GM19463 (cell line): ENCODE measurements at regions not wholly inside any gene's neighbourhood (a gene's known extent, or its start where the extent isn't known, plus 50 kb on each side); places are given as distances from the start of the nearest gene placed in this dataset.
"Not testable (repeated sequence)": the region's sequence is repeated elsewhere in the genome, so short reads cannot be mapped to it uniquely, and the experiment has no call there.

Source experiments
- ATAC-seq: cut with Tn5 transposase; IDR thresholded peaks from one replicate; pipeline ENCODE4 v1.9.1; 2021; ENCODE audit warnings: mild to moderate bottlenecking, moderate library complexity; ENCODE audit not compliant: unreplicated experiment

DNA sequence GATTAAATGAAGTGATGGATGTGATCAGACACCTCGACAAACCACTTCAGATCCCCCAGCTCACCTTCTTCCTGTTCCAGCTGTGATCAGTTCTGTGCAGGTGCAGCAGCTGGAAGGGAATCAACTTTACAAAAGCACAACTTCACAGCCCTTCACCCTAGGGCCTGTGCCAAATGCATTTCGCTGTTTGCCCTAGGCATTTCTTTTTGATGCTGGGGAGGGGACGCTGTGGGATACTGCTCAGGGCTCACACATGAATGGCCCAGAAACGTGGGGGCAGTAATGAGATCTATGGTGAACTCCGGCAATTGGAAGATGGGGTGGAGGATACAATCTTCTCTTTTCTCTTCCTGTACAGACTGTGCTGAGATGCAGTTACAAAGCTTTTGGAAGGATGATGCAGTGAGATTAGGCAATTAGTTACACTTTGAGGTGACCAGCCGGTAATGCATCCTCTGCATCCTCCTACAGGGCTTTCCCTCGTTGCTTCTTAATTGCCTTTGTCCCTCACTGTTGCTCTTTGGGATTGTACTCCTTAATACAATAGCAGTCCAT is 215.1 kb upstream of the PITX2 start:
- no peak for ATAC-seq

DNA sequence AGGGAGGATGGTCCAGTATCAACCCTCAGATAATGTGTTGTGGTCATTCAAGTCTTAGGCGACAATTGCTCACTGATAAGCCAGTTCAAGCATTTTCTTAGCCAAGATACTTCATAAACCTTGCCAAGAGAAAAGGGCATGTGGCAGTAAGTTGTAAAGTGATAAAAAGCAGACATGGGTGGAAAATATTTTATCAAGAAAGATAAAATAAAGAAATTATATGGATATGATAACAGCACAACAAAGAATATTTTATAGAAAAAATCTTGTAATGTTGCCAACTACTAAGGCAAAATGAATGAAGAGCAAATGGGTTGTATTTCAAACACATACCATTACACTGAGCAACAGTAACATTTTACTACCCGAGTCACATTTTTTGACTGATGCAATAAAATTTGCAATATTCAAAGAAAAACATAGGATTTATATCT is 217.4 kb upstream of the PITX2 start:
- ATAC-seq = no peak

DNA sequence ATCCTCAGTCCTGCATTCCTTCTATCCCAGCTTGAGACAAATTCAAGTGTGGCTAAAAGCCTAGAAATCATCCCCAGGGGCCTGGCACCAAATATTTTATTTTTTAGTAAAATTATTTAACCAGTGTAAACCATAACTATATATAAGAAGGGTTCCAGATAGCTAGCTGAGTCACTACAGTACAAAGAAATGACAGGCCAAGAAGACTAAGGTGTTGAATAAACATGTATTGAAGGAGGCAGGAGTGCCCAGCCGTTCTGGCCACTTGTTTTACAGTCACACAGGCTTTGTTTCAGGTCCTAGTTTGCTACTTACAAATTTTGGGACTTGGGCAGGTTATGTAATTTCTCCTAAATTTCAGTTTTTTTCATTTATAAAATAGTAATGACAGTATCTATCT is 225.9 kb upstream of the PITX2 start:
- no peak for ATAC-seq

- peak; percentile 33 for ATAC-seq
Measured at GRCh38 chr4:110849461-110849860, 226.6 kb upstream of the PITX2 start.

- ATAC-seq = no peak
Measured at GRCh38 chr4:110850461-110851442, 227.9 kb upstream of the PITX2 start.

- ATAC-seq = no peak
Measured at GRCh38 chr4:110851989-110852388, 229.1 kb upstream of the PITX2 start.

GRCh38 chr4:110852793-110853192 is 229.9 kb upstream of the PITX2 start:
- ATAC-seq = no peak

GRCh38 chr4:110853242-110853641 is 230.4 kb upstream of the PITX2 start:
- ATAC-seq = no peak

- no peak for ATAC-seq
Measured at GRCh38 chr4:110854021-110854678, 231.3 kb upstream of the PITX2 start.

- no peak for ATAC-seq
Measured at GRCh38 chr4:110860125-110860524, 237.2 kb upstream of the PITX2 start.

GRCh38 chr4:110860901-110861300 is 238.0 kb upstream of the PITX2 start:
- ATAC-seq = no peak

GRCh38 chr4:110865611-110866259 is 242.9 kb upstream of the PITX2 start:
- ATAC-seq = no peak

- peak; percentile 72 for ATAC-seq
Measured at GRCh38 chr4:110867251-110867960, 244.5 kb upstream of the PITX2 start.

DNA sequence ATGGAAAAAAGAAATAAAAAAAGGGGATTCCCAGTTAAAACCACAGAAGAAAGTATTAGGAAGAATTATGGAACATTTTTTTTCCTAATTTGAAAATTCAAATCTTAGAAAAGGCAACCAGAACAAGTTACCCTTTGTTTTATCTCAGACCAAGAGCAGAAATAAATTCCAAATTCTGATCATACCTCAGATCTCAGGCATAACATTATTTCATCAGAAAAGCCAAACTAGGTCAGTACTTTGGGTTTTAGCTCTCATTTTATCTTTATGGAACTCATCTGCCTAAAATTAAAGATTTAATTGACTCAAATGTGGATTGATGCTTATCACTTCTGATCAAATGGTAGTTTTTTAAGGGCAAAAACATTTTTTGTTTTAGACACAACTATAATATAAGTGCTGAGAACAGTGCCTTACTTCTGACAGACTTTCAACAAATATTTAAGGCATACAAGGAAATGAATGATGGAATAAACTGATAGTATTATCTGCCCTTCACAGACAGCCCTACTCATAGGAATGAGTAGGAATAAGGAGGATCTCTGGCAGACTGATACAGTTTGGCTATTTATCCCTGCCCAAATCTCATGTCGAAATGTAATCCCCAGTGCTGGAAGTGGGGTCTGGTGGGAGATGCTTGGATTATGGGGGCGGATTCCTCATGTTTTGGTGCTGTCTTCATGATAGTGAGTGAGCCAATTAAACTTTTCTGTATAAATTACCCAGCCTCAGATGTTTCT is 245.3 kb upstream of the PITX2 start:
- ATAC-seq = no peak

DNA sequence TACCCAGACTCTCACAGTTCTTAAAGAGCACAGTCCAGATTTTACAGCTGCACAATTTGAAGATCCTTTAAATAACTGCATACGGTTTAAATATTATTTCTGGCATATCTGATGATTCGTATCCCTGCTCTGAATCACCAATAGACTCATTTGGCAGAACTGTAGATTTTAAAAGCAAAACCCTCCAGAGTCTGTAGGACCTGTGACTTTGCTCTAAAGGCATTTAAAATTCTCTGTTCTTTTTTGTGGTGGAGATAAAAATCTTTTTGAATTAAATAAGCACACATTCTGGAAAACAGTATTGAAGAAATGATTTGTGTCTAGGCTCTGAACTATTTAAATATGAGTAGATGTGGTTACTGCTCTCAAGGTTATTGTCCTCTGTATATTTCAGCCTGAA is 246.2 kb upstream of the PITX2 start:
- ATAC-seq = no peak

DNA sequence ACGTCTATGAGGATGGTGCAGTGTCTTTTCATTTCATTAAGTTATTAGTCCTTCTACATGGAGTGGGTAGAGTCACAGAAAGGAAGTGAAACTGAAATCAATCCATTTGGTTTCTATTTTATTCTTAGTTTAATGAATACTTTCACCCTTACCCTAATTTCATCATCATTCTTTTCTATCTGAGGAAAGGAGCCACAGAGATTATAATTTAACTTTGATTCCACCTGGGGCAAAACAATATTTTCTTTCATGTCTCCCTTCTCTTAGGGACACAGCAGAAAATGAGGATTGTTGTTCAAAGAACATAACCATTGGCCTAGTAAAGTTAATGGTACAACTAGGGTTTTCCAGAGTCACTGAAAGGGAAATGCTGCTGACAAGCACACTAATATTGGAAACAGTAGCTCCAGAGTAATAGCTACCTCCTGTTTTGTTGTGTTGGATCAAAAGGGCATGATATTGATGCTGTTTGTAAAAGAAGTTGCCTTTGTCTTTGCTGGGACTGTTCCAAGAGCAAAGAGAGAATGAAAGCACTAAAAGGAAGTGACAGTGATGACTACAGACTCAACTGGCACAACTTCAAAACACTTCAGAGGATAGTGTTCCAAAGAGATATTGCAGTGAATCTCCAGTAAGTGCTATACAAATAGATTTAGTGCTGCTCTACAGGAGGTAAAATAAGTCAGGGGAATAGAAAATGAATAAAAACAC is 247.1 kb upstream of the PITX2 start:
- peak; percentile 65 for ATAC-seq

DNA sequence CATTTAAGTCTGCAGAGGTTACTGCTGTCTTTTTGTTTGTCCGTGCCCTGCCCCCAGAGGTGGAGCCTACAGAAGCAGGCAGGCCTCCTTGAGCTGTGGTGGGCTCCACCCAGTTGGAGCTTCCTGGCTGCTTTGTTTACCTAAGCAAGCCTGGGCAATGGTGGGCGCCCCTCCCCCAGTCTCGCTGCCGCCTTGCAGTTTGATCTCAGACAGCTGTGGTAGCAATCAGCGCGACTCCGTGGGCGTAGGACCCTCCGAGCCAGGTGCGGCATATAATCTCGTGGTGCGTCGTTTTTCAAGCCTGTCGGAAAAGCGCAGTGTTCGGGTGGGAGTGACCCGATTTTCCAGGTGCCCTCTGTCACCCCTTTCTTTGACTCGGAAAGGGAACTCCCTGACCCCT is 253.3 kb upstream of the PITX2 start:
- not testable (repeated sequence) for ATAC-seq

GRCh38 chr4:110876866-110877265 is 254.0 kb upstream of the PITX2 start:
- no peak for ATAC-seq

- no peak for ATAC-seq
Measured at GRCh38 chr4:110877778-110878370, 255.0 kb upstream of the PITX2 start.
